Ascending aorta (tissue), 2 donors: ENCODE measurements at regions not wholly inside any gene's neighbourhood (a gene's known extent, or its start where the extent isn't known, plus 50 kb on each side); places are given as distances from the start of the nearest gene placed in this dataset.

Experiments used
- DNase-seq, 2 donors: peaks; one replicate each; pipeline ENCODE4 v3.0.0-alpha.2; 2019; ENCODE audit warnings: low spot score in 2 of 2
- H3K27ac ChIP-seq, 2 donors: fragments of 200-600 bp; sonication (generic); one replicate each; pipeline ENCODE4 v1.5.1; 2016 to 2017; ENCODE audit warnings: mild to moderate bottlenecking in 1 of 2
- H3K27me3 ChIP-seq: fragments of 200-600 bp; sonication (generic); one replicate; pipeline ENCODE4 v1.5.1; 2017
- H3K36me3 ChIP-seq, 2 donors: fragments of 200-600 bp; sonication (generic); one replicate each; pipeline ENCODE4 v1.5.1; 2016
- H3K4me1 ChIP-seq, 2 donors: fragments of 200-600 bp; sonication (generic); one replicate each; pipeline ENCODE4 v1.5.1; 2016 to 2017; ENCODE audit warnings: mild to moderate bottlenecking in 1 of 2
- H3K4me3 ChIP-seq, 2 donors: fragments of 200-600 bp; sonication (generic); one replicate each; pipeline ENCODE4 v1.5.1; 2016 to 2017; ENCODE audit warnings: mild to moderate bottlenecking in 1 of 2
- H3K9me3 ChIP-seq, 2 donors: fragments of 200-600 bp; sonication (generic); one replicate each; pipeline ENCODE4 v1.5.1; 2016
- CTCF ChIP-seq, 3 experiments: fragments of 200-600 bp in 2 of 3; fragments of 450-650 bp in 1 of 3; sonication (generic) in 2 of 3; IDR thresholded peaks; one replicate each; pipeline ENCODE4 v1.5.1; 2016 to 2019; ENCODE audit warnings: antibody characterized with exemption in 3 of 3, mild to moderate bottlenecking in 1 of 3, moderate library complexity in 1 of 3
- intact Hi-C: fragments of 100-400 bp; cut with DNase I; formaldehyde crosslinking; loops from one replicate; pipeline ENCODE4 v1.15.1; 2023

GRCh38 chr1:43034195-43034658, 75.6 kb upstream of the SLC2A1 start:
- Histone ChIP-seq H3K4me1 (no peaks in the 10 kb centered on the region), H3K4me3 (no peak overlapping the region), H3K9me3 (no peaks in the 10 kb centered on the region), H3K27ac (no peak overlapping the region), H3K27me3 (no peaks in the 10 kb centered on the region), H3K36me3 (no peaks in the 10 kb centered on the region)
- TF ChIP-seq CTCF (IDR thresholded peaks at IDR 0.05), result no peak
- DNase-seq, result no peak
- intact Hi-C loops, result no loop called here

GRCh38 chr1:43031316-43032203, 72.9 kb upstream of the SLC2A1 start:
- intact Hi-C loops, result no loop called here
- no peak for TF ChIP-seq CTCF (IDR thresholded peaks at IDR 0.05)
- H3K36me3 ChIP-seq, result no peaks in the 10 kb centered on the region
- no peaks in the 10 kb centered on the region for H3K27me3 ChIP-seq
- no peak overlapping the region for H3K4me3 ChIP-seq
- H3K4me1 ChIP-seq, result no peaks in the 10 kb centered on the region
- no peaks in the 10 kb centered on the region for H3K9me3 ChIP-seq
- H3K27ac ChIP-seq, result no peak overlapping the region
- no peak for DNase-seq

GRCh38 chr1:43024905-43025304, 66.2 kb upstream of the SLC2A1 start:
- no peaks in the 10 kb centered on the region for H3K4me1 ChIP-seq
- H3K36me3 ChIP-seq, result no peaks in the 10 kb centered on the region
- H3K27me3 ChIP-seq, result no peaks in the 10 kb centered on the region
- intact Hi-C loops, result no loop called here
- no peak for TF ChIP-seq CTCF (IDR thresholded peaks at IDR 0.05)
- no peak overlapping the region for H3K27ac ChIP-seq
- DNase-seq, result no peak
- H3K4me3 ChIP-seq, result no peak overlapping the region
- no peaks in the 10 kb centered on the region for H3K9me3 ChIP-seq

GRCh38 chr1:43021547-43022474, 63.1 kb upstream of the SLC2A1 start:
- intact Hi-C loops, result no loop called here
- Histone ChIP-seq H3K4me3 (no peak overlapping the region), H3K4me1 (no peaks in the 10 kb centered on the region), H3K27ac (no peak overlapping the region), H3K36me3 (no peaks in the 10 kb centered on the region), H3K9me3 (no peaks in the 10 kb centered on the region), H3K27me3 (no peaks in the 10 kb centered on the region)
- DNase-seq, result no peak
- TF ChIP-seq CTCF (IDR thresholded peaks at IDR 0.05), result no peak

- intact Hi-C loops, result no loop called here
- Histone ChIP-seq H3K4me1 (no peaks in the 10 kb centered on the region), H3K27me3 (no peaks in the 10 kb centered on the region), H3K4me3 (no peak overlapping the region), H3K27ac (no peak overlapping the region), H3K9me3 (no peaks in the 10 kb centered on the region), H3K36me3 (no peaks in the 10 kb centered on the region)
- DNase-seq, result no peak
- no peak for TF ChIP-seq CTCF (IDR thresholded peaks at IDR 0.05)
Measured at GRCh38 chr1:43019226-43019625, 60.6 kb upstream of the SLC2A1 start.
